GM12891 (cell line): ENCODE measurements at regions not wholly inside any gene's neighbourhood (a gene's known extent, or its start where the extent isn't known, plus 50 kb on each side); places are given as distances from the start of the nearest gene placed in this dataset.

ENCODE experiments used
- DNase-seq: peaks from one replicate; pipeline ENCODE4 v3.0.0; 2011; ENCODE audit warnings: low spot score; ENCODE audit not compliant: insufficient read length
- FAIRE-seq: peaks from 2 replicates; lab custom pipeline; 2011; peaks lifted over from hg19 to GRCh38; lab: Jason Lieb, UNC
- PAX5 ChIP-seq: IDR thresholded peaks from 2 replicates; pipeline ENCODE4 v1.6.1; 2011; ENCODE audit warnings: low read length, moderate library complexity, mild to moderate bottlenecking; ENCODE audit not compliant: insufficient read depth, severe bottlenecking
- POLR2A ChIP-seq: IDR thresholded peaks from 2 replicates; pipeline ENCODE4 v1.6.1; 2011; ENCODE audit warnings: low read depth, low read length, control low read depth
- POLR2AphosphoS5 ChIP-seq: IDR thresholded peaks from 2 replicates; pipeline ENCODE4 v1.6.1; 2011; ENCODE audit warnings: low read depth, low read length, control low read depth
- POU2F2 ChIP-seq: IDR thresholded peaks from 2 replicates; pipeline ENCODE4 v1.6.1; 2011; ENCODE audit warnings: low read depth, mild to moderate bottlenecking, control low read depth, low read length, moderate library complexity
- SPI1 ChIP-seq: IDR thresholded peaks from 2 replicates; pipeline ENCODE4 v1.6.1; 2011; ENCODE audit warnings: low read depth, low read length, control low read depth
- TAF1 ChIP-seq: IDR thresholded peaks from 2 replicates; pipeline ENCODE4 v1.6.1; 2011; ENCODE audit warnings: low read depth, low read length, control low read depth

- TF ChIP-seq PAX5 (no peak), POLR2A (no peak), TAF1 (no peak)
- FAIRE-seq = no peak
- no peak for DNase-seq
These were observed 266.6 kb upstream of the SASH1 start for GRCh38 chr6:148076051-148076450.

DNA sequence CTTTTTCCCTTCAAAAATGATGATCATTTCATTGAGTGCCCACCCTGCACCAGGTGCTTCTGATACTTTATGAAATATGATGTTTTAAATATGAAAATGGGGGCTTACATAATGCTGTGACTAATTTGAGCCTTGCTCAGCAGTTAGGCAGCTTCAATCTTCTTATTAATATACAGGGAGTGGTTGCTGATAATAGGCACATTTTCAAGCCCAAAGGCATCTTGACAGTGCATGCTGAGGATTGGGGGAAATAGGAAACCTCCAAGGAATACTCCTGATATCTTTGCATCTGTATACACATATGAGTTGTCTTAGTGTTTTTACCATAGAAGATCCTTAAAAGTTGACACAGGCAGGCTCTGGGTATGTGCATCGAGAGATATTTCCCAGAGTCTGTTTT, 262.3 kb upstream of the SASH1 start:
- FAIRE-seq (no peak), DNase-seq (no peak)
- no peak for TF ChIP-seq TAF1
- TF ChIP-seq SPI1 = no peak
- no peak for TF ChIP-seq POLR2A
- no peak for TF ChIP-seq PAX5
- no peak for TF ChIP-seq POU2F2
- no peak for TF ChIP-seq POLR2AphosphoS5

DNA sequence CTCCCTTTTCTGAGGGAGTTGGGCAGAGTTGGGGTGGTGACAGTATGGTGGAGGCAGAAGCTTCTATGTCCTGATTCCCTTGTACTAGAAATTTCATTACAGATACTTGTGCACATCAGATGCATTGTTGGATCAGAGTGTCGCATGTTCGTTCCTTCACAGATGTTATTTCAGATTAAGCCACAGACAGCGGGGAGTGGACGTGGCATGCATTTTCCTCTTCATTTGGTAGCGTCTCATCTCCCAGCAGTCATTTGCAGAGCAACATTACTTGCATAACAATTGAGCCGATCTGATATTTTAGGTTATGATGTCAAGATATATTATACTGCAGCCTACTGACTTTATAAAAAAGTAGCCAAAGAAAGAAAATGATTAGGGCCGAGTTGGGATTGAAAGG, 261.6 kb upstream of the SASH1 start:
- DNase-seq = no peak
- TF ChIP-seq POLR2AphosphoS5 (no peak), PAX5 (no peak), POLR2A (no peak), TAF1 (no peak), SPI1 (no peak), POU2F2 (no peak)
- FAIRE-seq = no peak

GRCh38 chr6:148082044-148082443, 260.6 kb upstream of the SASH1 start:
- DNase-seq (no peak), FAIRE-seq (no peak)
- TF ChIP-seq POU2F2 = no peak
- TF ChIP-seq SPI1 = no peak
- TF ChIP-seq PAX5 = no peak
- no peak for TF ChIP-seq TAF1
- TF ChIP-seq POLR2AphosphoS5 = no peak
- TF ChIP-seq POLR2A = no peak

DNA sequence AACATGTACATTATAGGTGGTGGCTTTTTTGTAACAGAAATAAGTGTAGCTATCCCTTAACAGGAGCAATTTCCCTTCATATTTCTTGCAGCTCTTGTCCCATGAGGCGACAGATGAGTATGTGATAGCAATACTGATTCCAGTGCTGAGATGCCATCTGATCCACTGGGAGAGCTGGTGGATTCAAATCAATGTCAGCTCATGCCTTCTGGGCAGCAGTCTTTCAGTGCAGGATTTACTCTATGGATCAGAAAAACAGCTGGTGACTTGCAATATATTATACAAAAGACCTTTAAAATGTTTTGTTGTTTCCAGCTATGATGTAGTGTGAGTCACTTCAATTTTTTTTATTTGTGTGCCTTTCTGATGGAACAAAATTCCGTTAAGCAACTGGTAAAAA, 259.9 kb upstream of the SASH1 start:
- DNase-seq = no peak
- FAIRE-seq = no peak
- TF ChIP-seq TAF1 = no peak
- no peak for TF ChIP-seq POLR2AphosphoS5
- TF ChIP-seq POLR2A = no peak
- no peak for TF ChIP-seq SPI1
- TF ChIP-seq POU2F2 = no peak

DNA sequence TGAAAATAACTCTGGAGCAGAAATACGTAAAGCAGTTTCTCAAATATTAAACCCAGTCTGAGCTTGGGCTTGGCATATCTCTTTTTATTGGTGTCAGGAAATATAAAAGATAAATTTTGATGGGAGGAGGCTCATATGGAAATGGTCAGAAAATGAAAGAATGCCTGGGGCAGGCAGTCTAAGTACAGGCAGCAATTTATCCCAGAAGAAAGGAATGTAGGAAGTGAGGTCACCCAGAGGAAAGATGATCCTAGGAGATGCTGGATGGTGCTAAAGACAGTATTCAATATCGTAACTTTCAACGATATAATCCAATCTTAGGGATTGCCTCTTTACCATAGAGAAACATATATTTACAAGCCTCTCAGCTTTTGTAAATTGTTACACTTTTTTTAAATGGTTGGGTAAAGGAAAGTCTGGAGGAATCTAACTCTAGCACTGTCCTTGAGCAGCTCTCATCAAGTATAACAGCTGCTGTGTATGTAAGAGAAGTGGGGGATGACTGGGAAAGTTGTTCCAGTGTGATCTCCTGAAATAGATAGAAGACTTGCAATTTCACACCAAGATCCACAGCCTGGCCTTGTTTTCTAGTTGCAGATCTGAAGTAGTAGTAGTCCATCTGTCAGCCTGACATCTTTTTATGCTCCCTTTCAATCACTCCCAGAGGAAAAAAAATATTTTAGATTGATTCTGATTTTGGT, 256.9 kb upstream of the SASH1 start:
- no peak for DNase-seq
- TF ChIP-seq PAX5 = no peak
- TF ChIP-seq SPI1 = no peak
- TF ChIP-seq POLR2A = no peak
- no peak for TF ChIP-seq POLR2AphosphoS5
- FAIRE-seq = no peak

GRCh38 chr6:148086386-148086785, 256.3 kb upstream of the SASH1 start:
- DNase-seq (no peak), FAIRE-seq (no peak)
- TF ChIP-seq POLR2AphosphoS5 (no peak), SPI1 (no peak)

GRCh38 chr6:148086843-148087242, 255.8 kb upstream of the SASH1 start:
- no peak for FAIRE-seq
- no peak for DNase-seq
- TF ChIP-seq SPI1 (no peak), TAF1 (no peak), POU2F2 (no peak), POLR2A (no peak), PAX5 (no peak), POLR2AphosphoS5 (no peak)

- no peak for FAIRE-seq
- no peak for DNase-seq
- TF ChIP-seq TAF1 = no peak
- TF ChIP-seq SPI1 = no peak
- no peak for TF ChIP-seq POU2F2
- no peak for TF ChIP-seq POLR2AphosphoS5
- TF ChIP-seq POLR2A = no peak
- TF ChIP-seq PAX5 = no peak
These were observed 255.0 kb upstream of the SASH1 start for GRCh38 chr6:148087659-148088058.

- TF ChIP-seq POU2F2 = no peak
- no peak for TF ChIP-seq POLR2A
- no peak for TF ChIP-seq POLR2AphosphoS5
- TF ChIP-seq TAF1 = no peak
- TF ChIP-seq PAX5 = no peak
- FAIRE-seq = no peak
These were observed 252.3 kb upstream of the SASH1 start for GRCh38 chr6:148090326-148090725.

More at GRCh38 chr6:148090326-148090725, 252.3 kb upstream of the SASH1 start:
- DNase-seq = no peak
